B cell (primary cell): ENCODE measurements at regions not wholly inside any gene's neighbourhood (a gene's known extent, or its start where the extent isn't known, plus 50 kb on each side); places are given as distances from the start of the nearest gene placed in this dataset.

Source experiments
- ATAC-seq: fragments of 200-7000 bp; cut with Tn5 transposase; one replicate; pipeline ENCODE4 v1.10.0; 2021; ENCODE audit warnings: low read depth, mild to moderate bottlenecking, moderate number of reproducible peaks, moderate library complexity
- CTCF ChIA-PET: fragments of 350-600 bp; sonication (Branson Sonifier 250); formaldehyde crosslinking; loops from one replicate; lab custom pipeline; 2021; ENCODE audit warnings: antibody characterized with exemption, inconsistent platforms; lab: Charles Lee
- POLR2A ChIA-PET: fragments of 350-600 bp; sonication (Branson Sonifier 250); formaldehyde crosslinking; loops from one replicate; lab custom pipeline; 2021; ENCODE audit warnings: antibody characterized with exemption; lab: Charles Lee
- DNase-seq: peaks from one replicate; pipeline ENCODE4 v3.0.0; 2013
- H2AFZ ChIP-seq: 2 replicates; pipeline ENCODE4 v1.6.1; 2012; ENCODE audit warnings: mild to moderate bottlenecking, low read depth, low read length; ENCODE audit not compliant: insufficient read depth, poor library complexity, severe bottlenecking
- H3K27ac ChIP-seq, 2 donors: 1 replicate in 1 of 2; 2 replicates in 1 of 2; pipeline ENCODE4 v1.5.1; 2012 to 2013; ENCODE audit warnings: low read length in 2 of 2, mild to moderate bottlenecking in 2 of 2, moderate library complexity in 1 of 2
- H3K27me3 ChIP-seq, 4 experiments: fragments of 200-600 bp in 1 of 4; sonication (generic) in 1 of 4; replicated peaks in 1 of 4; 1 replicate in 2 of 4; 2 replicates in 2 of 4; pipeline versions ENCODE4 v1.6.1 to v1.7.0; 2013 to 2016; ENCODE audit warnings: low read length in 3 of 4, mild to moderate bottlenecking in 2 of 4, mixed read lengths in 1 of 4, moderate library complexity in 1 of 4; ENCODE audit not compliant: insufficient read depth in 4 of 4, control insufficient read depth in 3 of 4; ENCODE audit errors: control extremely low read depth in 1 of 4
- H3K36me3 ChIP-seq, 2 experiments: replicated peaks in 1 of 2; 1 replicate in 1 of 2; 2 replicates in 1 of 2; pipeline versions ENCODE4 v1.6.1 to v1.7.1; 2013; ENCODE audit warnings: low read length in 1 of 2; ENCODE audit not compliant: insufficient read depth in 2 of 2, control insufficient read depth in 1 of 2; ENCODE audit errors: control extremely low read depth in 1 of 2, extremely low read depth in 1 of 2
- H3K4me1 ChIP-seq, 2 donors: fragments of 200-600 bp in 1 of 2; sonication (generic) in 1 of 2; 1 replicate in 1 of 2; 2 replicates in 1 of 2; pipeline versions ENCODE4 v1.5.1 to v1.6.1; 2013 to 2017; ENCODE audit warnings: low read length in 2 of 2; ENCODE audit not compliant: control insufficient read depth in 2 of 2, insufficient read depth in 2 of 2
- H3K4me2 ChIP-seq: replicated peaks from 2 replicates; pipeline ENCODE3; 2012; ENCODE audit warnings: mild to moderate bottlenecking, low read depth, low read length; ENCODE audit not compliant: poor library complexity, severe bottlenecking
- H3K4me3 ChIP-seq, 5 experiments: fragments of 200-600 bp in 1 of 5; sonication (generic) in 1 of 5; 1 replicate in 3 of 5; 2 replicates in 2 of 5; pipeline versions ENCODE4 v1.5.1 to v1.7.0; 2011 to 2016; ENCODE audit warnings: low read length in 4 of 5, mild to moderate bottlenecking in 4 of 5, low read depth in 2 of 5, control low read depth in 1 of 5, moderate library complexity in 1 of 5; ENCODE audit not compliant: insufficient read depth in 1 of 5; ENCODE audit errors: control extremely low read depth in 1 of 5, extremely low read depth in 1 of 5
- H3K79me2 ChIP-seq: fragments of 200-600 bp; sonication (generic); one replicate; pipeline ENCODE4 v1.6.0; 2016; ENCODE audit warnings: low read length; ENCODE audit not compliant: control insufficient read depth, insufficient read depth
- H3K9ac ChIP-seq: fragments of 200-600 bp; sonication (generic); 2 replicates; pipeline ENCODE4 v1.6.1; 2017; ENCODE audit warnings: mild to moderate bottlenecking, low read length, moderate library complexity
- H3K9me3 ChIP-seq, 3 donors: one replicate each; pipeline versions ENCODE4 v1.6.1 to v1.7.1; 2013; ENCODE audit warnings: low read length in 2 of 3; ENCODE audit not compliant: control insufficient read depth in 2 of 3, insufficient read depth in 1 of 3; ENCODE audit errors: control extremely low read depth in 1 of 3
- H4K20me1 ChIP-seq: 2 replicates; pipeline ENCODE4 v1.6.0; 2012; ENCODE audit warnings: mild to moderate bottlenecking, low read length; ENCODE audit not compliant: insufficient read depth, control insufficient read depth, poor library complexity, severe bottlenecking
- H3K27ac Mint-ChIP-seq: one replicate; pipeline ENCODE4 v1.8.0; 2021; ENCODE audit warnings: mixed read lengths
- H3K27me3 Mint-ChIP-seq: one replicate; pipeline ENCODE4 v1.8.0; 2021; ENCODE audit warnings: mixed read lengths
- H3K4me1 Mint-ChIP-seq: one replicate; pipeline ENCODE4 v1.8.0; 2021; ENCODE audit warnings: mixed read lengths
- H3K4me3 Mint-ChIP-seq: one replicate; pipeline ENCODE4 v1.8.0; 2021; ENCODE audit warnings: mixed read lengths
- H3K9me3 Mint-ChIP-seq: one replicate; pipeline ENCODE4 v1.8.0; 2022; ENCODE audit warnings: mixed read lengths; ENCODE audit not compliant: insufficient read depth
- CTCF ChIP-seq: fragments of 200-600 bp; IDR thresholded peaks from one replicate; pipeline ENCODE4 v1.8.0; 2022; ENCODE audit warnings: antibody characterized with exemption, mild to moderate bottlenecking
- EZH2 ChIP-seq: IDR thresholded peaks from 2 replicates; pipeline ENCODE4 v1.6.1; 2012; ENCODE audit warnings: borderline replicate concordance, low read depth, mild to moderate bottlenecking, moderate library complexity, low read length; ENCODE audit not compliant: insufficient read depth, poor library complexity, severe bottlenecking
- WGBS: methylation state at CpG from one replicate; pipeline ENCODE4 v1.1.5; 2013; ENCODE audit warnings: missing lambda C conversion rate; ENCODE audit not compliant: insufficient coverage; 5-methylcytosine and 5-hydroxymethylcytosine counted together
- intact Hi-C: fragments of 100-400 bp; cut with micrococcal nuclease; formaldehyde crosslinking; loops from one replicate; pipeline ENCODE4 v1.10.0; 2022

DNA sequence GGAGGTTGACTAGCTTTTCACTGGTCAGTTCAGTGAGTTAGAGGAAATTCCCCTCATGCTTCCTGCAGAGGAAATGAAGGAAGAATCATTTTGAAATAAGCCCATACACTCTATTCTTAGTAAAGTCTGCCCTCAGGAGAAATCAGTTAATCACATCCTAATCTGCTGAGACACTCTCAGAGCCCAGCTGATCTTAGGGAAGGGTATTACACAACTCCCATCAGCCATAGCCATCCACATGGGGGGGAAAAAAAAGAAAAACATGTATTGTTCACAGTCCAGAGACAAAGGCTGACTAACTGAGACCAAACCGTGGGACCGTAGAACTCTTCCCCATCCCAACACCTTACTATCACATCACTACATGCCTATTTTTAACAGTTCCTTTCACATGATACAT is 722.3 kb downstream of the CDH8 start:
- Mint-ChIP-seq H3K27ac (no peak overlapping the region), H3K4me1 (no peaks in the 10 kb centered on the region), H3K27me3 (no peaks in the 10 kb centered on the region), H3K9me3 (peaks cover 4% of the 10 kb centered on the region), H3K4me3 (no peak overlapping the region)
- Histone ChIP-seq H3K4me1 (no peaks in the 10 kb centered on the region), H2AFZ (no peak overlapping the region), H3K36me3 (no peaks in the 10 kb centered on the region), H3K27ac (no peak overlapping the region), H3K4me2 (no peak overlapping the region), H3K4me3 (no peak overlapping the region), H3K79me2 (no peaks in the 10 kb centered on the region), H4K20me1 (no peaks in the 10 kb centered on the region), H3K27me3 (no peaks in the 10 kb centered on the region), H3K9ac (no peak overlapping the region), H3K9me3 (peaks cover 0 to 8% (median 0%) of the 10 kb centered on the region in 3 donors)
- DNase-seq (no peak), ATAC-seq (no peak)
- POLR2A ChIA-PET: no interaction called here
- WGBS: no CpG with 5 or more reads among the region's 2 CpGs
- CTCF ChIA-PET: no interaction called here
- no peak for TF ChIP-seq EZH2
- TF ChIP-seq CTCF: no peak
- intact Hi-C loops: no loop called here

DNA sequence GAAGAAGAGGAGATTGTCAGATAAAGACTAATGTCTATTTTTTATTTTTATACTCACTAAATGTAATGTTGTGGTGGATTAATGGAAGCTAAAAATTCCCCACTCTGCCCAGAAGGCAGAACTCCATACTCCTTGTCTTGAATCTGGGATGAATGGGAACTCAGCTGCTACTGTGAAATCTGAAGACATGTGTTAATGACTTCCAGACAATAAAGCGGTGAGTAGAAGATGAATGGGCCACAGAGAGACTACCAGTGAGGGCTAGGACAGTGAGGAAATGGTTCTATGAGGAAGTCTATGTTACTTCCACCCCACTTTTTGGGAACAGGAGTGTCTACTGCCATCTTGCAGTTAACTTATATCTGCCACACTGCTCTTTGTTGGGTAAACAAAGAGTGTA is 726.9 kb downstream of the CDH8 start:
- peaks cover 2% of the 10 kb centered on the region for H3K9me3 Mint-ChIP-seq
- no peaks in the 10 kb centered on the region for H3K27me3 Mint-ChIP-seq
- H3K4me3 ChIP-seq: no peak overlapping the region
- intact Hi-C loops: no loop called here
- H2AFZ ChIP-seq: no peak overlapping the region
- CTCF ChIA-PET: no interaction called here
- DNase-seq (no peak), ATAC-seq (no peak)
- no peak overlapping the region for H3K4me2 ChIP-seq
- TF ChIP-seq CTCF (no peak), EZH2 (no peak)
- H3K4me1 Mint-ChIP-seq: no peaks in the 10 kb centered on the region
- no peaks in the 10 kb centered on the region for H4K20me1 ChIP-seq
- no peak overlapping the region for H3K27ac Mint-ChIP-seq
- H3K4me3 Mint-ChIP-seq: no peak overlapping the region
- no CpG with 5 or more reads among the region's 1 CpG for WGBS
- no peak overlapping the region for H3K9ac ChIP-seq
- no peak overlapping the region for H3K27ac ChIP-seq
- H3K9me3 ChIP-seq: peaks cover 0 to 4% (median 0%) of the 10 kb centered on the region in 3 donors
- H3K79me2 ChIP-seq: no peaks in the 10 kb centered on the region
- H3K27me3 ChIP-seq: no peaks in the 10 kb centered on the region
- no peaks in the 10 kb centered on the region for H3K4me1 ChIP-seq
- H3K36me3 ChIP-seq: no peaks in the 10 kb centered on the region
- POLR2A ChIA-PET: no interaction called here
